Neuron (in vitro differentiated cells): ENCODE measurements at regions not wholly inside any gene's neighbourhood (a gene's known extent, or its start where the extent isn't known, plus 50 kb on each side); places are given as distances from the start of the nearest gene placed in this dataset.

Source experiments
- H2AFZ ChIP-seq: one replicate; pipeline ENCODE4 v1.6.1; 2013; ENCODE audit warnings: low read depth, mild to moderate bottlenecking, inconsistent platforms, low read length, moderate library complexity
- H3K27me3 ChIP-seq: one replicate; pipeline ENCODE4 v1.6.1; 2013; ENCODE audit warnings: low read length; ENCODE audit not compliant: insufficient read depth
- H3K36me3 ChIP-seq: one replicate; pipeline ENCODE4 v1.6.1; 2013; ENCODE audit warnings: low read length; ENCODE audit not compliant: insufficient read depth
- H3K4me1 ChIP-seq: one replicate; pipeline ENCODE4 v1.6.1; 2013; ENCODE audit warnings: low read length; ENCODE audit not compliant: insufficient read depth
- H3K4me3 ChIP-seq: 2 replicates; pipeline ENCODE4 v1.5.1; 2013; ENCODE audit warnings: mild to moderate bottlenecking, low read length, moderate library complexity
- H3K9me3 ChIP-seq: one replicate; pipeline ENCODE4 v1.6.1; 2013; ENCODE audit warnings: low read length

- H3K9me3 ChIP-seq: no peaks in the 10 kb centered on the region
- no peak overlapping the region for H3K4me3 ChIP-seq
- H3K36me3 ChIP-seq: no peaks in the 10 kb centered on the region
- no peak overlapping the region for H2AFZ ChIP-seq
- peaks cover 3% of the 10 kb centered on the region for H3K27me3 ChIP-seq
- H3K4me1 ChIP-seq: no peaks in the 10 kb centered on the region
Observed at GRCh38 chr14:81679226-81679625, 145.6 kb upstream of the SEL1L start.

GRCh38 chr14:81681541-81681940, 147.9 kb upstream of the SEL1L start:
- H3K9me3 ChIP-seq: no peaks in the 10 kb centered on the region
- H3K36me3 ChIP-seq: no peaks in the 10 kb centered on the region
- no peak overlapping the region for H2AFZ ChIP-seq
- no peaks in the 10 kb centered on the region for H3K4me1 ChIP-seq
- H3K4me3 ChIP-seq: no peak overlapping the region
- peaks cover 3% of the 10 kb centered on the region for H3K27me3 ChIP-seq

DNA sequence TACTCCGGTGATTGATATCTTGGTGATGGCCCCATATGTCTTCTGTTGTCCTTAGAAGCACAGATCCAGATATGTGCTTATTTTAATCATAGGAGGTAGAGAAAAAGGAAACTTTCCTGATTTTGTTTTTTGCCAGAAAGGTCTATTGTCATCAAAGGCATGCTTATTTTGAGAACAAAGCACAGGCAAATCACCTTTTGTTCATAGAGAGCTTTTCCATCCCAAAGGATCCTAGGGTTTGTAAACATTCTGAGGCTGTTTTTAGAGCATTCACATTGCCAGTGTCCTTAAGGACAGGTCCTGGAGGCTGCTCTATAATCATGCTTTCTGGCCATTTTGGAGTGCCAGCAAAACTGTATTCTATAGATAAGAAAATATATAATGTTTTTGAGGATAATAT, 148.5 kb upstream of the SEL1L start:
- no peak overlapping the region for H2AFZ ChIP-seq
- H3K4me3 ChIP-seq: no peak overlapping the region
- H3K27me3 ChIP-seq: peaks cover 3% of the 10 kb centered on the region
- no peaks in the 10 kb centered on the region for H3K4me1 ChIP-seq
- no peaks in the 10 kb centered on the region for H3K36me3 ChIP-seq
- no peaks in the 10 kb centered on the region for H3K9me3 ChIP-seq

DNA sequence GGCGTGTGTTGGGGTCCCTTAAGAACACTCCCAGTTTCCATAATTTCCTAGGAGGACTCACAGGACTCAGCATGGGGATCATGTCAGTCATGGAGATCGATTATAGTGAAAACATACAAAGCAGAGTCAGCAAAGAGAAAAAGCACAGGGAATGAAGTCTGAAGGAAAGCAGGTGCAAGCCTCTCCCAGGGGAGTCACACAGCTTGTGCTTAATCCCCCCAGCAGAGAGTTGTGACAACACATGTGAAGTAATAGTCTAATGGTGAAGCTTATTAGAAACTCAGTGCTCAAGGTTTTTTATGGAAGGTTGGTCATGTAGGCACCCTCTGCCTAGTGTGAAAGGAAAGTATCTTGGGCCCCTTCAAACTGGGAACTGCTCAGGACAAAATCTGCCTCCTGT, 149.0 kb upstream of the SEL1L start:
- Histone ChIP-seq H2AFZ (no peak overlapping the region), H3K4me1 (no peaks in the 10 kb centered on the region), H3K27me3 (peaks cover 3% of the 10 kb centered on the region), H3K36me3 (no peaks in the 10 kb centered on the region), H3K4me3 (no peak overlapping the region), H3K9me3 (no peaks in the 10 kb centered on the region)

DNA sequence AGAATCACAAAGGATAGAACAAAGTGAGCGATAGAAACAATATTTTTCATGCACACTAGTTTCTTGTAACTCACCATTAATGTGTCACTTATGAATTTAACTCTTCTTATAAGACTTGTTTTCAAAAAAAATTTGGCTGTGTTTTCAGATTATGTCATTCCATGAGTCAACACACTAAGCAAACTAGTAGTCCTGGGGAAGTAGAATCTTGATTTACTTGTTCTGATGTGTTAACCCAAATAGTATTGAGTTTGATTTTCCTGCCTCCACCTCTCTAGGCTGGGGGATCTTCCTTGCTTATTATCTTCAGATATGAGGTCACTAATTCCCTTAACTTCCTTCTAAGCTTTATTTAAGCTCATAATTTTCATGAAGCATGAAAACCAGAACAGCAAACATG, 151.0 kb upstream of the SEL1L start:
- H3K36me3 ChIP-seq: no peaks in the 10 kb centered on the region
- H3K27me3 ChIP-seq: peaks cover 3% of the 10 kb centered on the region
- no peak overlapping the region for H2AFZ ChIP-seq
- H3K9me3 ChIP-seq: no peaks in the 10 kb centered on the region
- H3K4me1 ChIP-seq: no peaks in the 10 kb centered on the region
- H3K4me3 ChIP-seq: no peak overlapping the region

DNA sequence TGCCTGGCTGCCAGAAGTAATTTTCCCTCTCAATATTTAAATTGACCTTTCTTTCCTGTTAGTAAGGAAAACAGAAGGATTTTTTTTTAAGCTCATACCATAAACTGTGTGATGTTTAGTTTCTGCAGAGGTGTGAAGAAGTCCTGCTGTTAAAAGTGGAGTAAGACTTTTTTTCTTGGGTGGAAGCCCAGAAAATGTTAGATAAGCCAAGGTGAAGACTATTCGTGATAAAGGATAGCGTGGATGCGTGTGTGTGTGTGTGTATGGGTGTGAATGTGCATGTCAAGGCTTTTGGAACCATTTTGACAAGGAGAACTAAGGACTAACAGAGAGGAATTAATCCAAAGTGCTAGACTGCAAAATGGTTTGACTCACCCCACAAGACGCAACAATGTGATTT, 152.9 kb upstream of the SEL1L start:
- no peak overlapping the region for H2AFZ ChIP-seq
- H3K4me3 ChIP-seq: no peak overlapping the region
- no peaks in the 10 kb centered on the region for H3K4me1 ChIP-seq
- H3K36me3 ChIP-seq: no peaks in the 10 kb centered on the region
- H3K9me3 ChIP-seq: no peaks in the 10 kb centered on the region
- H3K27me3 ChIP-seq: no peaks in the 10 kb centered on the region

- Histone ChIP-seq H2AFZ (no peak overlapping the region), H3K9me3 (no peaks in the 10 kb centered on the region), H3K27me3 (no peaks in the 10 kb centered on the region), H3K36me3 (no peaks in the 10 kb centered on the region), H3K4me3 (no peak overlapping the region), H3K4me1 (no peaks in the 10 kb centered on the region)
Observed at GRCh38 chr14:81691931-81692330, 158.3 kb upstream of the SEL1L start.

GRCh38 chr14:81694419-81694818, 160.8 kb upstream of the SEL1L start:
- Histone ChIP-seq H3K9me3 (no peaks in the 10 kb centered on the region), H3K4me3 (no peak overlapping the region), H3K27me3 (no peaks in the 10 kb centered on the region), H3K36me3 (no peaks in the 10 kb centered on the region), H2AFZ (no peak overlapping the region), H3K4me1 (no peaks in the 10 kb centered on the region)

GRCh38 chr14:81709681-81710080, 176.0 kb upstream of the SEL1L start:
- Histone ChIP-seq H3K4me1 (no peaks in the 10 kb centered on the region), H2AFZ (no peak overlapping the region), H3K9me3 (no peaks in the 10 kb centered on the region), H3K27me3 (no peaks in the 10 kb centered on the region), H3K4me3 (no peak overlapping the region), H3K36me3 (no peaks in the 10 kb centered on the region)

- Histone ChIP-seq H2AFZ (no peak overlapping the region), H3K4me1 (no peaks in the 10 kb centered on the region), H3K4me3 (no peak overlapping the region), H3K27me3 (no peaks in the 10 kb centered on the region), H3K9me3 (no peaks in the 10 kb centered on the region), H3K36me3 (no peaks in the 10 kb centered on the region)
Observed at GRCh38 chr14:81710232-81710845, 176.7 kb upstream of the SEL1L start.

- Histone ChIP-seq H3K9me3 (no peaks in the 10 kb centered on the region), H3K4me1 (no peaks in the 10 kb centered on the region), H3K36me3 (no peaks in the 10 kb centered on the region), H3K4me3 (no peak overlapping the region), H3K27me3 (no peaks in the 10 kb centered on the region), H2AFZ (no peak overlapping the region)
Observed at GRCh38 chr14:81715731-81716130, 182.1 kb upstream of the SEL1L start.

GRCh38 chr14:81716953-81717352, 183.3 kb upstream of the SEL1L start:
- no peak overlapping the region for H3K4me3 ChIP-seq
- no peaks in the 10 kb centered on the region for H3K4me1 ChIP-seq
- no peaks in the 10 kb centered on the region for H3K27me3 ChIP-seq
- no peaks in the 10 kb centered on the region for H3K36me3 ChIP-seq
- H3K9me3 ChIP-seq: no peaks in the 10 kb centered on the region
- no peak overlapping the region for H2AFZ ChIP-seq

DNA sequence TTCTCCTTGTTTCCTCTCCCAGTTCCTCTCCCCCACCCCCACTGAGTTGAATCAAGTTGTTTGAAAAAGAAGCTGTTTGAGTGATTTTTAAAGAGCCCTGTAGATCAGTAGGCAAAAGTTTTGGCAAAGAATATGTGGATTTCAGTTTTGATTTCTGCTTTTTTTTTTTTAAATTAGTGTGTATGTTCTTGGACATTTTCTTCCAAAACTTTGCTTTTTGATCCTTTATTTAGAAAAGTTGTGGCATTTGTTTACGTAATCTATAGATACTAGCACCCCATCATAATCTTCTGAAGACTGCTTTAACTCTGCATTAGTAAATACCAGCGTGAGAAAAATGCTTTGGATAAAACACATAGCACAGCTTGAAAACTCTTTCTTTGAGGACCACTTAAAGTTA, 190.3 kb upstream of the SEL1L start:
- no peaks in the 10 kb centered on the region for H3K36me3 ChIP-seq
- H3K27me3 ChIP-seq: no peaks in the 10 kb centered on the region
- no peaks in the 10 kb centered on the region for H3K4me1 ChIP-seq
- no peak overlapping the region for H3K4me3 ChIP-seq
- no peaks in the 10 kb centered on the region for H3K9me3 ChIP-seq
- H2AFZ ChIP-seq: no peak overlapping the region

- no peaks in the 10 kb centered on the region for H3K4me1 ChIP-seq
- H3K27me3 ChIP-seq: no peaks in the 10 kb centered on the region
- H3K9me3 ChIP-seq: no peaks in the 10 kb centered on the region
- no peaks in the 10 kb centered on the region for H3K36me3 ChIP-seq
- no peak overlapping the region for H3K4me3 ChIP-seq
- no peak overlapping the region for H2AFZ ChIP-seq
Observed at GRCh38 chr14:81727218-81727617, 193.6 kb upstream of the SEL1L start.
